GM10266 (cell line): ENCODE measurements at regions not wholly inside any gene's neighbourhood (a gene's known extent, or its start where the extent isn't known, plus 50 kb on each side); places are given as distances from the start of the nearest gene placed in this dataset.
"Not testable (repeated sequence)": the region's sequence is repeated elsewhere in the genome, so short reads cannot be mapped to it uniquely, and the experiment has no call there.

Experiments
- DNase-seq: peaks from one replicate; pipeline ENCODE4 v3.0.0; 2012; ENCODE audit errors: extremely low spot score
- CTCF ChIP-seq: IDR thresholded peaks from 2 replicates; pipeline ENCODE4 v1.5.1; 2012; ENCODE audit warnings: mild to moderate bottlenecking, low read depth; ENCODE audit not compliant: control insufficient read depth, insufficient read depth; ENCODE audit errors: missing control alignments

GRCh38 chr6:80501636-80502035 is 395.2 kb downstream of the BCKDHB start:
- no peak for DNase-seq
- TF ChIP-seq CTCF = no peak

- DNase-seq = not testable (repeated sequence)
Measured at GRCh38 chr6:80497696-80498486, 391.4 kb downstream of the BCKDHB start.

- no peak for TF ChIP-seq CTCF
Measured at GRCh38 chr6:80489911-80490635, 383.6 kb downstream of the BCKDHB start.

GRCh38 chr6:80488190-80488589 is 381.7 kb downstream of the BCKDHB start:
- peak; percentile 11 for DNase-seq
- no peak for TF ChIP-seq CTCF

More at GRCh38 chr6:80489911-80490635, 383.6 kb downstream of the BCKDHB start:
- no peak for DNase-seq

GRCh38 chr6:80485494-80485893 is 379.0 kb downstream of the BCKDHB start:
- not testable (repeated sequence) for DNase-seq

- no peak for DNase-seq
- TF ChIP-seq CTCF = no peak
Measured at GRCh38 chr6:80482056-80482455, 375.6 kb downstream of the BCKDHB start.

GRCh38 chr6:80480421-80481157 is 374.1 kb downstream of the BCKDHB start:
- TF ChIP-seq CTCF = no peak
- no peak for DNase-seq

- no peak for DNase-seq
- no peak for TF ChIP-seq CTCF
Measured at GRCh38 chr6:80478030-80478429, 371.6 kb downstream of the BCKDHB start.
